Thymus (tissue), 11 donors: ENCODE measurements at regions not wholly inside any gene's neighbourhood (a gene's known extent, or its start where the extent isn't known, plus 50 kb on each side); places are given as distances from the start of the nearest gene placed in this dataset.

ENCODE experiments used
- DNase-seq, 9 donors: peaks; one replicate each; pipeline ENCODE4 v3.0.0-alpha.2; 2013; ENCODE audit warnings: low spot score in 9 of 9, low read depth in 6 of 9, missing footprints in 1 of 9
- H3K27ac ChIP-seq, 2 donors: one replicate each; pipeline ENCODE4 v1.5.1; 2013; ENCODE audit warnings: control low read depth in 1 of 2, low read depth in 1 of 2, low read length in 1 of 2, mild to moderate bottlenecking in 1 of 2, moderate library complexity in 1 of 2
- H3K27me3 ChIP-seq, 2 donors: one replicate each; pipeline ENCODE4 v1.5.1; 2013; ENCODE audit warnings: low read length in 1 of 2; ENCODE audit not compliant: control insufficient read depth in 2 of 2, insufficient read depth in 1 of 2
- H3K36me3 ChIP-seq, 2 donors: one replicate each; pipeline ENCODE4 v1.5.1; 2013; ENCODE audit warnings: low read length in 1 of 2, mild to moderate bottlenecking in 1 of 2, moderate library complexity in 1 of 2; ENCODE audit not compliant: control insufficient read depth in 2 of 2, insufficient read depth in 2 of 2
- H3K4me1 ChIP-seq, 2 donors: one replicate each; pipeline ENCODE4 v1.5.1; 2013; ENCODE audit warnings: low read length in 2 of 2; ENCODE audit not compliant: control insufficient read depth in 2 of 2, insufficient read depth in 2 of 2
- H3K4me3 ChIP-seq, 2 donors: one replicate each; pipeline ENCODE4 v1.5.1; 2013; ENCODE audit warnings: low read length in 2 of 2, control low read depth in 1 of 2, mild to moderate bottlenecking in 1 of 2
- H3K9me3 ChIP-seq, 2 donors: one replicate each; pipeline ENCODE4 v1.5.1; 2013; ENCODE audit warnings: low read length in 1 of 2, mild to moderate bottlenecking in 1 of 2; ENCODE audit not compliant: control insufficient read depth in 2 of 2, insufficient read depth in 1 of 2
- WGBS: extraction: QIAGEN DNeasy Blood & Tissue Kit; methylation state at CpG from one replicate; pipeline ENCODE4 v1.1.7; 2013; 5-methylcytosine and 5-hydroxymethylcytosine counted together
- donor health status: healthy.

DNA sequence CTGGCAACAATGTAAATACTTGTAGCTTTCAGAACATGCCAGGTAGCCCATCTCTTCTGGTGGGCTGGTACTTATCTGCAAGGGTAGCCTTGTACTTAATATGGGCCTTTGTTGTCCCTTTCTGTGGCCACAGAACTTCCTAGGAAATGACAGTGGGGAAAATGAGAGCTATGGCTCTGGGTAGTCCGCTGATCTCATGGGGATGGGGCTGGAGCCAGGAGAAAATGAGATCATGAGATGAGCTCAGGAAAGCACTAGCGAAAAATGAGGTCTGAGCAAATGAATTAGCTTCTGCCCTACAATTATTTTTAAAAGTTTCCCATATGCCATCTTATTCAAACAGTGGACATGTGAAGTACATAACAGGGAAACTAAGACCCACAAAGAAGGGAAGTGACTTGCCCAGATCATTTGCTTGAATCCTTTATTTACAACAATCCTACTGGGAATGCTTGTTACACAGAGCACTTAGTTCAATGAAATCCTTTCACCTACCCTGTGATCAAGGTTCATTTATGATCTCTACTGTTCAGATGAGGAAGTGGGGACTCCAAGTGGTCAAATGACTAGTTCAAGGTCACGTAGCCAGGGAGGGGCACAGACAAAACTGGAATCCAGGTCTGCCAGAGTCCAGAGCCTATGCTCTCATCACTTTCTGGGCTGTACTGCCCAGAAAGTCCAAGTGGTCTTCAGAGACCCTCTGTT lies 87.1 kb downstream of the PTPRS start:
- H3K27ac ChIP-seq: no peak overlapping the region
- peaks cover 5 to 34% of the 10 kb centered on the region in 2 donors for H3K9me3 ChIP-seq
- no peaks in the 10 kb centered on the region for H3K4me1 ChIP-seq
- no peaks in the 10 kb centered on the region for H3K36me3 ChIP-seq
- H3K27me3 ChIP-seq: no peaks in the 10 kb centered on the region
- WGBS: 94% methylated on average over 3 of the region's 3 CpGs
- DNase-seq: no peak
- H3K4me3 ChIP-seq: no peak overlapping the region

GRCh38 chr19:5251096-5252065 lies 89.2 kb downstream of the PTPRS start:
- Histone ChIP-seq H3K27me3 (no peaks in the 10 kb centered on the region), H3K4me3 (no peak overlapping the region), H3K36me3 (no peaks in the 10 kb centered on the region), H3K9me3 (peaks cover 5 to 17% of the 10 kb centered on the region in 2 donors), H3K4me1 (peaks cover 0 to 3% of the 10 kb centered on the region in 2 donors), H3K27ac (peak overlapping the region in 1 of 2 donors; percentile 43)
- WGBS: 88% methylated on average over 27 of the region's 27 CpGs
- peak in 1 of 9 donors; percentile 17 for DNase-seq

DNA sequence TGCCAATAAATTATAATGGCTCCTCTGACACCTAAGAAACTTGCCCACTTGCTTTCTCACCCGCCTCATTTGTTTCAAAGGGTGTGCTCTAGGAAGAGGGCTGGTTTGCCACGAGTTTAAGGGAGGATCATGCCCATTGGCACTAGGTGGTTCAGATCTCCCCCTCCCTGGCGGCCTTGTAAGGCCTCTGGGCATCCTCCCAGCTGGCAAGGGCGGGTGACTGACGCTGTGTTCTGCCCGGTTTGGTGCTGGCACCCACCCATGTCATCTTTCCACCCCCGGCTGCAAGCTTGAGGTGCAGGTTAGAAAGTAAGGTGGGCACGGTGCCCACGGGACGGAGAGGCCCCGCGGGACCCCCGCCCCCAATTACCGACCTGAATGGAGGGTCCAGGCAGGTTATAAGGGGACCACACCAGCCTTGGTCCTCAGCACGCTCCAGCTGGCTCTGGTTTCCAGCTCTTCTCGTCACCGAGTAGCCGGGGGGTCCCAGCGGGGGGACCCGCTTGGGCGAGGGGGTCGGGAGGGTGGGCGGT lies 90.4 kb downstream of the PTPRS start:
- 90% methylated on average over 23 of the region's 23 CpGs for WGBS
- Histone ChIP-seq H3K36me3 (no peaks in the 10 kb centered on the region), H3K27me3 (no peaks in the 10 kb centered on the region), H3K27ac (no peak overlapping the region), H3K4me3 (no peak overlapping the region), H3K9me3 (peaks cover 3 to 7% of the 10 kb centered on the region in 2 donors), H3K4me1 (peaks cover 0 to 3% of the 10 kb centered on the region in 2 donors)
- no peak for DNase-seq

DNA sequence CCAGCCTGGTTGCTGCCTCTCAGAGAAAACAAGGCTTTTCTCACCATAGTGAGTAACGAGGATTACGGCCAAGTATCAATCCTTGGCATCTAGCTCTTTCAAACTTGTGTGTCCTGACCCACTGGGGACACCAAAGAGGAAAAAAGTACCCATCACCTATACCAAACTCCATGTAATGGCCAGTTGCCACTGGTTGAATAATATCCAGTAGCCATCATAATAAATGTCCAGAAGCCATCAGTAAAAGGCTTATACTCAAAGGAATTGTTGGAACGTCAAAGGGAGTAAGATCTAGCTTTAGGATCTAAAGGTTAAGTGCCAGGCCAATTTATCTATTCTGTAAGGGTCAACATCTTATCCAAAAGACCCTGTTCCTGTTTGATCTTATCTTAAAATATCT lies 91.1 kb downstream of the PTPRS start:
- Histone ChIP-seq H3K4me3 (no peak overlapping the region), H3K9me3 (peaks cover 1 to 2% of the 10 kb centered on the region in 2 donors), H3K4me1 (peaks cover 0 to 3% of the 10 kb centered on the region in 2 donors), H3K27ac (no peak overlapping the region), H3K27me3 (no peaks in the 10 kb centered on the region), H3K36me3 (no peaks in the 10 kb centered on the region)
- no peak for DNase-seq
- 98% methylated on average over 3 of the region's 3 CpGs for WGBS

GRCh38 chr19:5247957-5248705 lies 92.5 kb downstream of the PTPRS start:
- Histone ChIP-seq H3K4me3 (no peak overlapping the region), H3K36me3 (no peaks in the 10 kb centered on the region)
- 93% methylated on average over 25 of the region's 25 CpGs for WGBS

DNA sequence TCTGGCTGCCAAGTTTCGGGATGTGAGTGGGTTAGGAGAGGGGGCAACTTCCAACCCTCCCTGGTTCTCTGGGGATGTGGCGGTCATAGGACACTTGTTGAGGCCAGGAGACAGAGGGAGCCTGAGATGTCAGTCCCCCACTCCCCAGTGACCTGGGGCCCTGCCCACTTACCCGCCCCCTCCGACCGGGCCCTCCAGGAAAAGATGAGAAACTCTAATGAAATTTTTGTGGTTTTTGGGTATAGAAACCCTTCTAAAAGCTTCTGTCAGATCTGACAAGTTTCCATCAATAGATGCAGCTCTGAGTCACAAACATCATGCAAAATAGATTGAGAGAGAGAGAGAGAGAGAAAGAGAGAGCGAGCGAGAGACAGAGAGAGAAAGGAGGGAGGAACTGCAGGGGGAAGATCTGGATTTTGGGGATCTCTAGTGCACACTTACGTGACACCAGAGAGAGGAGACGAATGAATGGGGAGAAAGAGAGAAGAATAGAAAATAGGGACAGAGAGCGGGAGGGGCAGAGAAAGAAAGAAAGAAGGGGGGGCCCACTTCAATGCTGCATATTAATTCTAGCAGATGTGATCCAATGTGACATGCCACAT lies 94.0 kb downstream of the PTPRS start:
- Histone ChIP-seq H3K4me1 (peaks cover 0 to 3% of the 10 kb centered on the region in 2 donors), H3K27me3 (no peaks in the 10 kb centered on the region), H3K27ac (no peak overlapping the region), H3K36me3 (no peaks in the 10 kb centered on the region), H3K4me3 (no peak overlapping the region), H3K9me3 (no peaks in the 10 kb centered on the region)
- DNase-seq: no peak
- WGBS: 87% methylated on average over 10 of the region's 10 CpGs

More at GRCh38 chr19:5247957-5248705, 92.5 kb downstream of the PTPRS start:
- peaks cover 0 to 3% of the 10 kb centered on the region in 2 donors for H3K4me1 ChIP-seq
- H3K27me3 ChIP-seq: no peaks in the 10 kb centered on the region
- no peak overlapping the region for H3K27ac ChIP-seq
- H3K9me3 ChIP-seq: no peaks in the 10 kb centered on the region
- DNase-seq: no peak

DNA sequence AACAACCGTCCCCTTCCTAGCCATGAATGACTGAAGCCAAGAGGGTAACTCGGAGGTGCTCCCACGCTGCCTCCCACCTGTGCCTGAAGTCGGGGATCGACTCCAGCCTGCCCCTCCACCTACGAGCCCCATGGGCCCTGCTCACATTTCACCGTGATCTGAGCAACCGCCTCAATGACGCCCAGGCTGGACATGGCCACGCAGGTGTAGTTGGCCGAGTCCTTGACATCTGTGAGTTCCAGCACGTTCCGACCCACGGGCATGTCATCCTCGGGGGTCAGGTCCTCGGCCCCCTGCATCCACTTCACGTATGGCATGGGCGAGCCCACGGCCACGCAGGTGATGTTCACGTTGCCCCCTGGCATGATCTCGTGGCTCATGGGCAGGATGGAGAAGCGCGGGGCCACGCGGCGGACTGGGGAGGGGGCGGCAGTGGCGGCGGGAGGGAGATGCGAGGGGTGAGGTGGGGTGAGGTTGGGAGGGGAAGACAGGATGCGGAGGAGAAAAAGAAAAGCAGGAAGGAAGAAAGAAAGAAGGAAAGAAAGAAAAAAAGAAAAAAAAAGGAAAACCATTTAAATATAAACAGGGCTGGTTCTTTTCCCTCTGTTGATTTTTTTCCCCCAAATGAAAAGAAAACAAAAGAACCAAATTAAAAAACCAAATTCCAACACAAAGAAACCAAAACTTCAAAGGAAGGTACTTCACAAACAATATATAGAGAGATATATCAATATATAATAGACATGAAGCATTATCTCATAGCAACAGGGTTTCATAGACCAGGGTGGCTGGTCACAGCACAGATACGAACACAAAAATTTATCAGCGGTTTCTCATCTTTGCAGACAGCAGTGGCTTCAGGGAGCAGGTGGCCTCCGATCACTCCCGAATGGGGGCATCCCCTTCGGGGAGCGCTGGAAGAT lies 94.7 kb downstream of the PTPRS start:
- H3K9me3 ChIP-seq: no peaks in the 10 kb centered on the region
- 95% methylated on average over 38 of the region's 38 CpGs for WGBS
- H3K27me3 ChIP-seq: no peaks in the 10 kb centered on the region
- DNase-seq: no peak
- H3K27ac ChIP-seq: no peak overlapping the region
- no peak overlapping the region for H3K4me3 ChIP-seq
- H3K4me1 ChIP-seq: peaks cover 0 to 3% of the 10 kb centered on the region in 2 donors
- H3K36me3 ChIP-seq: no peaks in the 10 kb centered on the region

DNA sequence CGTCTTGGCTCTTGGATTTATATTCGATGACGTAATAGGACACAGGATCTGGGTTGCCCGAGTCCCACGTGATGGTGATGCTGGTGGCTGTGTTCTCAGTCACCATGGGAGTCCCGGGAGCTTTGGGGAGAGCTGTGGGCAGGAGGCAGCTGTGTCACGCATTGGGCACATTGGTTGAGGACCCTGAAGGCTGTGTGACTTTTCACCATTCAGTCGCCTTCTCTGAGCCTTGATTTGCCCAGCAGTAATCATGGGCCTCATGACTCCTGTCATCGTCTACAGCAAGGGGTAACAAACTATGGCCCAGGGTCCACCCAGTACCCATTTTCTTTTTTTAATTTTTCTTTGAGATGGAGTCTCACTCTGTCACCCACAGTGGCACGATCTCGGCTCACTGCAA lies 96.3 kb downstream of the PTPRS start:
- Histone ChIP-seq H3K27ac (no peak overlapping the region), H3K9me3 (no peaks in the 10 kb centered on the region), H3K27me3 (no peaks in the 10 kb centered on the region), H3K36me3 (no peaks in the 10 kb centered on the region), H3K4me1 (peaks cover 0 to 3% of the 10 kb centered on the region in 2 donors), H3K4me3 (no peak overlapping the region)
- 97% methylated on average over 11 of the region's 11 CpGs for WGBS
- no peak for DNase-seq
